ENCODE measurements at regions not wholly inside any gene's neighbourhood (a gene's known extent, or its start where the extent isn't known, plus 50 kb on each side); places are given as distances from the start of the nearest gene placed in this dataset.

DNA sequence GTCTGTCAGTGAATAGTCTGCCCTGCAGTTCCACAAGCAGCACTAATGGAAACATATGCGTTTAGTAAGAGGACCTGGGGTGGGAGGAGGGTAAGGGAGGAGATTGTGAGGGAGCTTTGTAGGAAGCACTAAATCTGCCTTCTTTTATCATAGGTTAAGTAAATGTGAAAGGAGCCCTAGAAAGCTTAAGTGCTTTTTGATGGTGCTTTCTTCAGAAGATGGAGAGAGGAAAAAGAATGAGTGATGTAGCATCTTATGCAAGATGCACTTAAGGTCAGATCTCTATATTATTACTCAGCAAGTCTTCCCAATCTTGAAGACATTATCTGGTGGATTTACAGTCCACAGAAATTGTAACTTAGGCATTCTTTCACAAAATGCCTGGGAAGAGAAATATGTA is 322.7 kb downstream of the PDHA2 start:
- H3K4me1 ChIP-seq (ENCODE audit: insufficient read depth, low read length, poor library complexity, severe bottlenecking), result no peaks in the 10 kb centered on the region
- intact Hi-C loops (cut with micrococcal nuclease; ENCODE audit: unreplicated experiment), result no loop called here
- no peak overlapping the region for H3K4me3 ChIP-seq (ENCODE audit: low read depth, low read length, poor library complexity, severe bottlenecking)
- POLR2A ChIA-PET, result interaction anchor here (0.6 to 0.9 kb wide), 2 partner anchors 15 to 241 kb away, joined by 3 to 5 read pairs; no protein-coding TSS in a partner anchor
- H3K4me2 ChIP-seq (ENCODE audit: low read length), result no peak overlapping the region
- H2AFZ ChIP-seq (ENCODE audit: low read length), result no peak overlapping the region
- H3K27ac ChIP-seq (ENCODE audit: low read depth, low read length, poor library complexity, severe bottlenecking), result no peak overlapping the region
- CTCF ChIA-PET (ENCODE audit: unreplicated experiment), result no interaction called here
- no peak for DNase-seq (ENCODE audit: low spot score)
- no peaks in the 10 kb centered on the region for H3K9me2 ChIP-seq (ENCODE audit: insufficient read depth, low read length)
- H3K36me3 ChIP-seq (ENCODE audit: insufficient read depth, low read length), result no peaks in the 10 kb centered on the region
- no peaks in the 10 kb centered on the region for H3K79me2 ChIP-seq (ENCODE audit: insufficient read depth, low read depth, low read length)
- no TSS peak for BruUV-seq (replicated peaks)
- H3K9me3 ChIP-seq (ENCODE audit: low read length), result no peaks in the 10 kb centered on the region
- no peaks in the 10 kb centered on the region for H4K20me1 ChIP-seq (ENCODE audit: insufficient read depth, low read length)
- TF ChIP-seq EZH2phosphoT487 (IDR thresholded peaks at IDR 0.05; ENCODE audit: borderline replicate concordance, low read depth, low read length) (no peak), CTCF (conservative IDR thresholded peaks at IDR 0.05; ENCODE audit: low read length) (no peak)

GRCh38 chr4:96164814-96165351 is 325.0 kb downstream of the PDHA2 start:
- H3K9me3 ChIP-seq (ENCODE audit: low read length), result no peaks in the 10 kb centered on the region
- TF ChIP-seq EZH2phosphoT487 (IDR thresholded peaks at IDR 0.05; ENCODE audit: borderline replicate concordance, low read depth, low read length) (no peak), CTCF (conservative IDR thresholded peaks at IDR 0.05; ENCODE audit: low read length) (no peak)
- H3K4me1 ChIP-seq (ENCODE audit: insufficient read depth, low read length, poor library complexity, severe bottlenecking), result no peaks in the 10 kb centered on the region
- no peaks in the 10 kb centered on the region for H3K79me2 ChIP-seq (ENCODE audit: insufficient read depth, low read depth, low read length)
- intact Hi-C loops (cut with micrococcal nuclease; ENCODE audit: unreplicated experiment), result no loop called here
- H2AFZ ChIP-seq (ENCODE audit: low read length), result no peak overlapping the region
- no peak overlapping the region for H3K4me3 ChIP-seq (ENCODE audit: low read depth, low read length, poor library complexity, severe bottlenecking)
- H3K9me2 ChIP-seq (ENCODE audit: insufficient read depth, low read length), result no peaks in the 10 kb centered on the region
- H3K27ac ChIP-seq (ENCODE audit: low read depth, low read length, poor library complexity, severe bottlenecking), result no peak overlapping the region
- BruUV-seq (replicated peaks), result no TSS peak
- no peaks in the 10 kb centered on the region for H3K36me3 ChIP-seq (ENCODE audit: insufficient read depth, low read length)
- ChIA-PET POLR2A (no interaction called here), CTCF (ENCODE audit: unreplicated experiment) (no interaction called here)
- DNase-seq (ENCODE audit: low spot score), result no peak
- H4K20me1 ChIP-seq (ENCODE audit: insufficient read depth, low read length), result no peaks in the 10 kb centered on the region
- H3K4me2 ChIP-seq (ENCODE audit: low read length), result no peak overlapping the region

DNA sequence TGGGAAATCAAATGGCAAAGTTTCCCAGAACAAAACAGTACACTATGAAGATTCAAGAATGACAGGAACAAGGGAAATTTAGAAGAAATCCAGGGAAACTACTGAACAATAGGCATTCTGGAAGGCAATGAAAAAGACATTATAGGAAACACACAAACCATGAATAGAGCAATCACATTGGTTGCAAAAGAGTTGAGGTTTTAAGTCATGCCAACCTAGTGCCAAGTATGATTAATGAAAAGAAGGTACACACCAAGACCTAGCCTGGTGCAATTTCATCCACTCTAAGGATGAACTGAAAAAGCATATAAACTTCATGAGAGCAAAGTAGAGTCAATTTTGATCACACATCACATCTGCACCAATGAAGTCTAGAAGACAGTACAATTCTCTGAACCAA is 326.9 kb downstream of the PDHA2 start:
- Histone ChIP-seq H3K4me2 (ENCODE audit: low read length) (no peak overlapping the region), H3K27ac (ENCODE audit: low read depth, low read length, poor library complexity, severe bottlenecking) (no peak overlapping the region), H3K4me1 (ENCODE audit: insufficient read depth, low read length, poor library complexity, severe bottlenecking) (no peaks in the 10 kb centered on the region), H3K9me3 (ENCODE audit: low read length) (no peaks in the 10 kb centered on the region), H4K20me1 (ENCODE audit: insufficient read depth, low read length) (no peaks in the 10 kb centered on the region), H2AFZ (ENCODE audit: low read length) (no peak overlapping the region), H3K79me2 (ENCODE audit: insufficient read depth, low read depth, low read length) (no peaks in the 10 kb centered on the region), H3K4me3 (ENCODE audit: low read depth, low read length, poor library complexity, severe bottlenecking) (no peak overlapping the region), H3K36me3 (ENCODE audit: insufficient read depth, low read length) (no peaks in the 10 kb centered on the region), H3K9me2 (ENCODE audit: insufficient read depth, low read length) (no peaks in the 10 kb centered on the region)
- no TSS peak for BruUV-seq (replicated peaks)
- ChIA-PET POLR2A (no interaction called here), CTCF (ENCODE audit: unreplicated experiment) (no interaction called here)
- intact Hi-C loops (cut with micrococcal nuclease; ENCODE audit: unreplicated experiment), result no loop called here
- DNase-seq (ENCODE audit: low spot score), result no peak
- TF ChIP-seq CTCF (conservative IDR thresholded peaks at IDR 0.05; ENCODE audit: low read length) (no peak), EZH2phosphoT487 (IDR thresholded peaks at IDR 0.05; ENCODE audit: borderline replicate concordance, low read depth, low read length) (no peak)

Data from OCI-LY7 (cell line).